Chondrocyte (in vitro differentiated cells): ENCODE measurements at regions not wholly inside any gene's neighbourhood (a gene's known extent, or its start where the extent isn't known, plus 50 kb on each side); places are given as distances from the start of the nearest gene placed in this dataset.

Source experiments
- DNase-seq: peaks from one replicate; pipeline ENCODE4 v3.0.0; 2021; ENCODE audit warnings: mixed read lengths, low spot score
- H3K27ac Mint-ChIP-seq: one replicate; pipeline ENCODE4 v1.8.0; 2021; ENCODE audit warnings: mild to moderate bottlenecking, moderate library complexity, mixed read lengths; ENCODE audit not compliant: unreplicated experiment
- H3K27me3 Mint-ChIP-seq: 2 replicates; pipeline ENCODE4 v1.8.0; 2021; ENCODE audit warnings: low read depth, mixed read lengths
- H3K36me3 Mint-ChIP-seq: 2 replicates; pipeline ENCODE4 v1.8.0; 2021; ENCODE audit warnings: low read depth, mixed read lengths
- H3K4me1 Mint-ChIP-seq: 2 replicates; pipeline ENCODE4 v1.8.0; 2021; ENCODE audit warnings: low read depth, mild to moderate bottlenecking, mixed read lengths
- H3K4me3 Mint-ChIP-seq: one replicate; pipeline ENCODE4 v1.8.0; 2021; ENCODE audit warnings: mild to moderate bottlenecking, moderate library complexity, mixed read lengths; ENCODE audit not compliant: unreplicated experiment
- H3K9me3 Mint-ChIP-seq: 2 replicates; pipeline ENCODE4 v1.8.0; 2021; ENCODE audit warnings: low read depth, mixed read lengths
- CTCF ChIP-seq: fragments of 200-600 bp; sonication (generic); IDR thresholded peaks from 2 replicates; pipeline ENCODE4 v1.5.0; 2021; ENCODE audit warnings: antibody characterized with exemption, mild to moderate bottlenecking, moderate library complexity

- Mint-ChIP-seq H3K27ac (no peak overlapping the region), H3K9me3 (peaks cover 22% of the 10 kb centered on the region), H3K27me3 (no peaks in the 10 kb centered on the region), H3K4me1 (no peaks in the 10 kb centered on the region), H3K36me3 (no peaks in the 10 kb centered on the region), H3K4me3 (no peak overlapping the region)
- TF ChIP-seq CTCF = no peak
- no peak for DNase-seq
Observed at GRCh38 chr14:97779140-97779539, 982.0 kb downstream of the VRK1 start.

DNA sequence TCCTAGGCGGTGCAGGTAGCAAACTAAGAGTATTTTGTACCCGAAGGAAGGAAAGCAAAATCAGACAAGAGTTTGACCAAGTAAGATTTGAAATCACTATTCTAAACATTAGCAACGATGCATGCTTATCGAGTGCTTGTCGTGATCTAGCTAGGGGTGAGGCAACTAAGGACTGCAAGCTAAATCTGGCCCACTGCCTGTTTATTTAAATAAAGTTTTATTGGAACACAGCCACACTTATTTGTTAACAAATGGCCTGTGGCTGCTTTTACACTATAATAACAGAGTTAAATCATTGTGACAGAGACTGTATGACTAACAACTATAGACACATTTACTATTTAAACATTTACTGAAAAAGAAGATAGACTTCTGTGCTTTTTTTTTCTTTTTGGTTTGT lies 983.6 kb downstream of the VRK1 start:
- no peak overlapping the region for H3K27ac Mint-ChIP-seq

GRCh38 chr14:97781961-97782360 lies 984.8 kb downstream of the VRK1 start:
- H3K27me3 Mint-ChIP-seq = no peaks in the 10 kb centered on the region
- TF ChIP-seq CTCF = no peak
- H3K27ac Mint-ChIP-seq = no peak overlapping the region
- H3K4me1 Mint-ChIP-seq = no peaks in the 10 kb centered on the region
- H3K9me3 Mint-ChIP-seq = peaks cover 24% of the 10 kb centered on the region
- H3K4me3 Mint-ChIP-seq = no peak overlapping the region
- no peaks in the 10 kb centered on the region for H3K36me3 Mint-ChIP-seq
- DNase-seq = no peak

More for the DNA sequence above, 983.6 kb downstream of the VRK1 start:
- no peaks in the 10 kb centered on the region for H3K36me3 Mint-ChIP-seq
- no peak for DNase-seq
- no peaks in the 10 kb centered on the region for H3K27me3 Mint-ChIP-seq
- TF ChIP-seq CTCF = no peak
- no peaks in the 10 kb centered on the region for H3K4me1 Mint-ChIP-seq
- H3K9me3 Mint-ChIP-seq = peaks cover 24% of the 10 kb centered on the region
- H3K4me3 Mint-ChIP-seq = no peak overlapping the region

- no peak overlapping the region for H3K4me3 Mint-ChIP-seq
- no peaks in the 10 kb centered on the region for H3K27me3 Mint-ChIP-seq
- peaks cover 23% of the 10 kb centered on the region for H3K9me3 Mint-ChIP-seq
- no peak for DNase-seq
- TF ChIP-seq CTCF = no peak
- H3K27ac Mint-ChIP-seq = no peak overlapping the region
- H3K4me1 Mint-ChIP-seq = no peaks in the 10 kb centered on the region
- no peaks in the 10 kb centered on the region for H3K36me3 Mint-ChIP-seq
Observed at GRCh38 chr14:97782871-97783414, 985.8 kb downstream of the VRK1 start.

- Mint-ChIP-seq H3K27me3 (no peaks in the 10 kb centered on the region), H3K27ac (no peak overlapping the region), H3K36me3 (no peaks in the 10 kb centered on the region), H3K9me3 (peaks cover 17% of the 10 kb centered on the region), H3K4me3 (no peak overlapping the region), H3K4me1 (no peaks in the 10 kb centered on the region)
- TF ChIP-seq CTCF = no peak
- no peak for DNase-seq
Observed at GRCh38 chr14:97785495-97785894, 988.3 kb downstream of the VRK1 start.
